ENCODE measurements at regions not wholly inside any gene's neighbourhood (a gene's known extent, or its start where the extent isn't known, plus 50 kb on each side); places are given as distances from the start of the nearest gene placed in this dataset.

DNA sequence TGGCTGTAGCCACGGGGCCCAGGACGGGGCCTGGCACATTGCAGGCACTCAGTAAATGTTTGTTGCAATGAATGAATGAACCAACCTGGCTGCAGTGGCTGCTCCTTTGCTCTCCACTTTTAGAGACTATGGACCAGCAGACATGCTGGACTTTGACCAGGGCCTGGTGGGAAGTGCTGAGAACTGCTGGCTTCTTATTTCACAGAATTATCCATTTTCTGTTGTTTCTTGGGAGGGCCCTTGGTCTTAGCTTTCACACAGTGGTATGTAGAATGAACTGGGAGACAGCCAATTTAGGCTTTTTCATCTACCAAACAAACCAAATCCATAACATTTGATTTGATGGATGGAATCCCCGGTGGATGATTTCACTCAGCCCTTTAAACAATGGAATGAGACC, 78.0 kb upstream of the LHFPL2 start:
- WGBS, 3 donors, result 90 to 95% (median 93%) methylated on average over 3 of the region's 3 CpGs
- no peak overlapping the region for H3K4me3 ChIP-seq
- no peaks in the 10 kb centered on the region for H3K27me3 ChIP-seq (ENCODE audit: insufficient read depth in 3 of 3, low read length in 2 of 3)
- DNase-seq, result no peak
- intact Hi-C loops (cut with DNase I), result no loop called here
- H3K9me3 ChIP-seq, result no peaks in the 10 kb centered on the region
- no peak overlapping the region for H3K27ac ChIP-seq
- ATAC-seq, result no peak
- H3K36me3 ChIP-seq (ENCODE audit: insufficient read depth in 1 of 2, low read depth in 1 of 2), result no peaks in the 10 kb centered on the region
- TF ChIP-seq, protein P1, sequence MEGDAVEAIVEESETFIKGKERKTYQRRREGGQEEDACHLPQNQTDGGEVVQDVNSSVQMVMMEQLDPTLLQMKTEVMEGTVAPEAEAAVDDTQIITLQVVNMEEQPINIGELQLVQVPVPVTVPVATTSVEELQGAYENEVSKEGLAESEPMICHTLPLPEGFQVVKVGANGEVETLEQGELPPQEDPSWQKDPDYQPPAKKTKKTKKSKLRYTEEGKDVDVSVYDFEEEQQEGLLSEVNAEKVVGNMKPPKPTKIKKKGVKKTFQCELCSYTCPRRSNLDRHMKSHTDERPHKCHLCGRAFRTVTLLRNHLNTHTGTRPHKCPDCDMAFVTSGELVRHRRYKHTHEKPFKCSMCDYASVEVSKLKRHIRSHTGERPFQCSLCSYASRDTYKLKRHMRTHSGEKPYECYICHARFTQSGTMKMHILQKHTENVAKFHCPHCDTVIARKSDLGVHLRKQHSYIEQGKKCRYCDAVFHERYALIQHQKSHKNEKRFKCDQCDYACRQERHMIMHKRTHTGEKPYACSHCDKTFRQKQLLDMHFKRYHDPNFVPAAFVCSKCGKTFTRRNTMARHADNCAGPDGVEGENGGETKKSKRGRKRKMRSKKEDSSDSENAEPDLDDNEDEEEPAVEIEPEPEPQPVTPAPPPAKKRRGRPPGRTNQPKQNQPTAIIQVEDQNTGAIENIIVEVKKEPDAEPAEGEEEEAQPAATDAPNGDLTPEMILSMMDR (IDR thresholded peaks at IDR 0.05), result no peak
- H3K4me1 ChIP-seq, result peaks cover 1% of the 10 kb centered on the region

DNA sequence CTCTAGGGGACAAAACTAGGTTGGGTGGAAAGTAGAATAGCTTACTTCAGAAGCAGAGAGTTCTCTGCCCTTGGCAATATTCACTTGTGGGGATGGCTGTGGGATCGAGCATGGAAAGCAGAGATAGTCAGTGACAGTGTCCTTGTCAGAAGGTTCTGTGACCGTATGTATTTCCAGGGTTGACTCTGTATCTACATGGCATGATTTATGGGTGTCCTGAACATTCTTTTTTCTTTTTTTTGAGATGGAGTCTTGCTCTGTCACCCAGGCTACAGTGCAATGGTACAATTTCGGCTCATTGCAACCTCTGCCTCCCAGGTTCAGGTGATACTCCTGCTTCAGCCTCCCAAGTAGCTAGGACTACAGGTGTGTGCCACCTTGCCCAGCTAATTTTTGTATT, 77.4 kb upstream of the LHFPL2 start:
- DNase-seq (no peak), ATAC-seq (no peak)
- no peak overlapping the region for H3K27ac ChIP-seq
- peaks cover 7% of the 10 kb centered on the region for H3K4me1 ChIP-seq
- 96 to 100% (median 97%) methylated on average over 3 of the region's 3 CpGs for WGBS, 3 donors
- no peaks in the 10 kb centered on the region for H3K27me3 ChIP-seq (ENCODE audit: insufficient read depth in 3 of 3, low read length in 2 of 3)
- H3K4me3 ChIP-seq, result no peak overlapping the region
- TF ChIP-seq, protein P1 (IDR thresholded peaks at IDR 0.05), result no peak
- H3K9me3 ChIP-seq, result no peaks in the 10 kb centered on the region
- intact Hi-C loops (cut with DNase I), result no loop called here
- H3K36me3 ChIP-seq (ENCODE audit: insufficient read depth in 1 of 2, low read depth in 1 of 2), result no peaks in the 10 kb centered on the region

DNA sequence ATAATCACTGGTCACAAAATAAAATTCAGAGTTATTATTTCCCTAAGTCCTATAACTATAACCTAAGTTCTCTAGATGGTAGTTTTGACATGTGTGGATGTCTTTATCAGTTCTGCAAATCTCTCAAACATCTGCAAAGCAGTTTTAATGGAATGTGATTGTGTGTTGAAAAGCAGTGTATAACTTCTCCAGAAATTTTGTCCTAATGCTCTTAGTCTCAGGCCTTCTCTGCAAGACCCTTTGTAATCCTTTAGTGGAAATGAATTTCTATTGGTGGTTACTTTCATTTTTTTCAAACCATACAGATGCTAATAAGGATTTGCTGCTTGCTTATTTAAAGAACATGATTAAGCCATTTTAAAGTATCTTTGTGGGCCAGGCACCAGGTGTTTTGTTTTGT, 75.5 kb upstream of the LHFPL2 start:
- intact Hi-C loops (cut with DNase I), result no loop called here
- no peak for ATAC-seq
- Histone ChIP-seq H3K27me3 (ENCODE audit: insufficient read depth in 3 of 3, low read length in 2 of 3) (no peaks in the 10 kb centered on the region), H3K9me3 (no peaks in the 10 kb centered on the region), H3K36me3 (ENCODE audit: insufficient read depth in 1 of 2, low read depth in 1 of 2) (no peaks in the 10 kb centered on the region), H3K27ac (no peak overlapping the region), H3K4me1 (peaks cover 18% of the 10 kb centered on the region), H3K4me3 (no peak overlapping the region)
- TF ChIP-seq, protein P1 (IDR thresholded peaks at IDR 0.05), result no peak
- DNase-seq, result no peak

DNA sequence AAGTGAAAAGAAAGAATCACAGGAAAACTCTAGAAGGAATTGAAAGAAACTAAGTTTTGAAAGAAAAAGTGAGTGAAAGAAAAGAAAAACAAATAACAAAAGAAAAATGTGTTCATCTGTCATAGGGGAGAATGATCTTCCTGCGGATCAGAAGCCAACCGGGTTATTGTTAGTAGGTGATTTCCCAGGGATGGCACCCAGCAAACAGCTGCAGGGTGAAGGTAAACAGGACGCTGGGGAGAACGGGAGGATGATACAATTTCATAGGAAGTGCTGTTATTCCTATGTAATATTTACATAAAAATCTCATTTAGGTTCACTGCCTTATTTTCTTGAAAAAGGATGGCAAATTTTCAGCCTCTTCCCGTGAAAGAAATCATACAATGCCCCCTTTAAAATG, 72.4 kb upstream of the LHFPL2 start:
- TF ChIP-seq, protein P1 (IDR thresholded peaks at IDR 0.05), result no peak
- DNase-seq, result no peak
- no peaks in the 10 kb centered on the region for H3K9me3 ChIP-seq
- no peaks in the 10 kb centered on the region for H3K36me3 ChIP-seq (ENCODE audit: insufficient read depth in 1 of 2, low read depth in 1 of 2)
- no peak overlapping the region for H3K4me3 ChIP-seq
- H3K4me1 ChIP-seq, result peaks cover 18% of the 10 kb centered on the region
- 22 to 29% (median 25%) methylated on average over 5 of the region's 5 CpGs for WGBS, 3 donors
- ATAC-seq, result peak in 2 of 4 donors; percentile 61 to 80
- H3K27me3 ChIP-seq (ENCODE audit: insufficient read depth in 3 of 3, low read length in 2 of 3), result no peaks in the 10 kb centered on the region
- peak overlapping the region; percentile 63 for H3K27ac ChIP-seq
- intact Hi-C loops (cut with DNase I), result no loop called here

DNA sequence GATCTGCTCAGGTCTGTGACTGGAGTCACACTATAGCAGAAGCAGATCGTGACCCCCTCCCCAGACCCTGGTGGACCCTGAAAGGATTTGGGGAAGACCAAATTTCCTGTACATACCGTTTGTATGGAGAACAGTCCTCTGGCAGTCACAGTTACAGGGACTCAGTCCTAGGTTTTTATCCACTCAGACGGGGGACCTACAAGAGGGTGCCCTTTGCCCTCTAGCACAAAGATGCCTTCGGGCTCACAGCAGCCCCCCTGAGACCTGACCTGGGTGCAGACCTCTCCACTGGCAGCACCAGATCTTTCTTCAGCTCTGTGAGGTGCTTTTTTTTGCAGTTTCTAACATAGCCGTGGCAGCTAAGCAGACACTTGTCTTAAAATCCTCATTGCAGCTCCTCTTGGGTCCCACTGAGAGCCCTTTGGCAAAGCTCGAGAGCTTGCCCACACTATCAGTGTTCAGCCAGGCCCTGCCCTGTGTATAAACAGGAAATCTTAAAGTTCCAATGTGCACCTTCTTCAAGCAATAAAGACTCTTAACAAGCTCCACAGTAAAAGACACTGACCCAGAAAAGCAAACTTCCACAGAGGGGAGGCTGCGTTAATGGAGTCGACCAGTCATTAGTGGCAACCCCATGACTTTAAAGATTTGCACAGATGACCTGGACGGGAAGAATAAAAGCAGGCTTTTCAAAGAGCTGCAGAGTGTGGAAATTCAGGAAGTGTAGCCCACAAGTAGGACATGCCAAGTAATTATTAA, 71.8 kb upstream of the LHFPL2 start:
- DNase-seq, result no peak
- WGBS, 3 donors, result 46 to 56% (median 51%) methylated on average over 9 of the region's 9 CpGs
- intact Hi-C loops (cut with DNase I), result no loop called here
- Histone ChIP-seq H3K27ac (peak overlapping the region; percentile 63), H3K9me3 (no peaks in the 10 kb centered on the region), H3K36me3 (ENCODE audit: insufficient read depth in 1 of 2, low read depth in 1 of 2) (no peaks in the 10 kb centered on the region), H3K4me1 (peaks cover 18% of the 10 kb centered on the region), H3K4me3 (no peak overlapping the region), H3K27me3 (ENCODE audit: insufficient read depth in 3 of 3, low read length in 2 of 3) (no peaks in the 10 kb centered on the region)
- TF ChIP-seq, protein P1 (IDR thresholded peaks at IDR 0.05), result no peak
- ATAC-seq, result peak in 1 of 4 donors; percentile 22

Measured in psoas muscle (tissue), 7 donors.